ENCODE measurements at regions not wholly inside any gene's neighbourhood (a gene's known extent, or its start where the extent isn't known, plus 50 kb on each side); places are given as distances from the start of the nearest gene placed in this dataset.

DNA sequence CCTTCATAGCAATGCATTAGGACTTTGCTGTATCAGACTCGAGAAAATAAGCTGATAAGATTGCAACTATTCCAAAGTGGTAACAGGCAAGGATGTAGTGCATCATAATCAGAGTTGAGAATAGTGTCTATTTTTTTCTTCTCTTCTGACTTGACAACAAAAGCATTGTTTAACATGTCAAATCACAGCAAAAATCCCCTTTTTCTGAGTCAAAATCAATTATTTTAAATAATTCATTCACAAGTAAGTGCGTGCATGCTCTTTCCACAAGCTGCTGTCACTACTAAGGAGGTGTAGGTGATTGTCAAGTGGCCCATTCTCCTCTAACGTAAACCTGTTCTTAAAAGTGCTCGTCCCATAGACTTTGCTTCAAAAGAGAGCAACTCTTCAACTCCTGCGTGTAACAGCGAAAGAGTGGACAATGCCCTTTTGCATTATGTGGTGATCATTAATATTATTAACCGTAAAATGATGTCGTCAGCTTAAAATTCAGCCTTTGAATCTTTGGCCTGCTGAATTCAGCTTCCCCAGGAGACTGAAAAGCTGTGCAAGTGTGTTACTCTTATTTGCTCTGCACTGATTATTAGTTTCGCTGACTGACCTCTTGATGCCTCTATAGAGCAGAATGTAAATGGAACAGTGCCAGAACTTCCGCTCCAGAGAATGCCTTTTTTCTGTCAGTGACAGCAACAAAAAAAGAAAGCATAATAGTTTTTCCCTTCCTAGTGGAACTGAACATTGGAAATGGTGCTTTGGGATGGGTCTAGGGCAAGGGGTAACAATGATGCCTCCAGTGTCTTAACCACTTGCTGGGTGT is 680.8 kb upstream of the SEMA6A start:
- H3K4me3 ChIP-seq (ENCODE audit: low read depth, low read length) = no peak overlapping the region
- TF ChIP-seq CTCF (IDR thresholded peaks at IDR 0.05; ENCODE audit: insufficient read depth, low read depth, low read length) = no peak
- DNase-seq (ENCODE audit: low read depth) = no peak

DNA sequence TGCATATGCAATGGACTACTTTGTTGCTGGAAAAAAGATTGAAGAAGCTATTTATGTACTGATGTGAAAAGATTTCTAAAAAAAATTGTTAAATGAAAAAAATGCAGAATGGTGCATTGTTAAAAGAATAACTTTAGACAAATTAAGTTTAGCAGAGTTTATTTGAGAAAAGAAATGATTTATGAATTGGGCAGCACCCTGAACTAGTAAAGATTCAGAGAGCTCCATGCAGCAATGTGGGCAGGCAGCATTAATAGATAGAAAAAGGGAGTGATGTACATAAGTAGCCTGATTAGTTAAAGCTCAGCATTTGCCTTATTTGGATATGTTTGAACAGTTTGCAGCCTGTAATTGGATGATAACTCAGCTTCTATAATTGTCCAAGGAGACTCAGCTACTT is 677.9 kb upstream of the SEMA6A start:
- H3K4me3 ChIP-seq (ENCODE audit: low read depth, low read length) = no peak overlapping the region
- no peak for TF ChIP-seq CTCF (IDR thresholded peaks at IDR 0.05; ENCODE audit: insufficient read depth, low read depth, low read length)
- DNase-seq (ENCODE audit: low read depth) = no peak

DNA sequence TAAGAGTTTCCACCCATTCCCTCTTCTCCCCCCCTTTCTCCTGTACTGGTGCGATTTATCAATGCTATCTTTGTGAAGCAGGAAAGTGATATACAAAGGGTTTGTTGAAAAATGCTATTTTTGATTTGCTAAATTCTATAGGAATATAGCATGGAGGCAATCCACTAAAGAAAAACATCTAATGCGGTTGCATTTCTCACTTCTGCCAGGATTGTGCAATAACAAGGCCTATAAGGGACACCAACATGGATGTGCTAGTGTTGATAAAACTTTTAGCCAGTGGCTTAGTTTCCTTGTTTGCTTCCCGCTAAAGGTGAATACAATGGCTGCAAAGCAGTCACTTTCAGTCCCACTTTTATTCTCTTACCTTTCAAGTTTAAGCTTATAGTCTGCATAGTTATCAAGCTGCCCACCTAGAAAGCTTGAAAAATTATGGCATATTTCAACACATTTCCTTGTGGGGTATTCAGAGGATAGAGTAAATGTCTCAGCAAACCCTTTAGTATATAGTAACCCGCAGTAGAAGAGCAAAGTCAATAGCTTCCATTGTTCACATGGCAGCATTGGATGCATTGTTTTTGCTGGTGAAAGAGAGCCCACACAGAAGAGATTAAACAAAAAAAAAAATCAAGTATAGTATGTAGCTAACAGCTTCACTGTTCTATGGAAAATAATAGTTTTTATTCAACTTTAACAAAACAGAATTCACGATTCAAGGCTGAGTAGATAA is 674.6 kb upstream of the SEMA6A start:
- no peak overlapping the region for H3K4me3 ChIP-seq (ENCODE audit: low read depth, low read length)
- DNase-seq (ENCODE audit: low read depth) = no peak
- TF ChIP-seq CTCF (IDR thresholded peaks at IDR 0.05; ENCODE audit: insufficient read depth, low read depth, low read length) = no peak

GRCh38 chr5:117246424-117246823 is 671.8 kb upstream of the SEMA6A start:
- no peak for DNase-seq (ENCODE audit: low read depth)
- H3K4me3 ChIP-seq (ENCODE audit: low read depth, low read length) = no peak overlapping the region
- TF ChIP-seq CTCF (IDR thresholded peaks at IDR 0.05; ENCODE audit: insufficient read depth, low read depth, low read length) = no peak

DNA sequence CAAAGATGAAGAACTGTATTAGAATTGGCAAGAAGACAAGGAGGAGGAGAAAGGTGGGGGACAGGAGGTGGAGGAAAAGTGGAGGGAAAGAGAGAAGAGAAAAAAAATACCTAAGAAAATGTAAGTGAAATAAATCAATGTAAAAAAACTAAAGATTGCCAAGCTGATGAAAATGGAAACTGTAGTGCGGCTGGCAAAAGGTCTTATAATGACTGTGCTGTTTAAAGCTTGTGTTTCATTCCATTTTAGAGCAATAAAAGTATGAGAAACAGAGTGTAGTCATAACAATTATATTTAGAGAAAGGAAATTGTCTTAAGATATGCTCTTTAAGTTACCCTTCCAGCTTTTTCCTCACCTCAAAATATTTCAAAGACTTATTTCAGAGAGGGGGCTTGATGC is 670.5 kb upstream of the SEMA6A start:
- H3K4me3 ChIP-seq (ENCODE audit: low read depth, low read length) = no peak overlapping the region
- DNase-seq (ENCODE audit: low read depth) = no peak
- TF ChIP-seq CTCF (IDR thresholded peaks at IDR 0.05; ENCODE audit: insufficient read depth, low read depth, low read length) = no peak

DNA sequence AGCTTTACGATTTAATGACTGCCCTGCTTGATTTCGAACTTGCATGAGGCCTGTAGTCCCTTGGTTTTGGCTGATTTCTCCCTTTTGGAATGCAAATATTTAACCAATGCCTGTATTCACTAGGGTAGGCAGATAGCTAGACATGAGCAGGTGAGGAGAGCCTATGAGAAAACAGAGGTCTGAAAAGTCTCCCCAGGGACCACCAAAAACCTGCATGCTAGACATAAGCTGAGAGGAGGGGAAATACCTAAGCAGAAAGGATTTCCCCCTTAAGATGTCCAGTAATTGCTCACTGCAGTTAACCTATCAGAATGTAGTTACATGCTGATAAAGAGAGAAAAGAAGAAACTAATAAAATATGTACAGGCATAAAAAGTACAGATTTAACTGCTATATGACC is 667.4 kb upstream of the SEMA6A start:
- TF ChIP-seq CTCF (IDR thresholded peaks at IDR 0.05; ENCODE audit: insufficient read depth, low read depth, low read length) = no peak
- no peak overlapping the region for H3K4me3 ChIP-seq (ENCODE audit: low read depth, low read length)
- no peak for DNase-seq (ENCODE audit: low read depth)
